ENCODE measurements at regions not wholly inside any gene's neighbourhood (a gene's known extent, or its start where the extent isn't known, plus 50 kb on each side); places are given as distances from the start of the nearest gene placed in this dataset.

DNA sequence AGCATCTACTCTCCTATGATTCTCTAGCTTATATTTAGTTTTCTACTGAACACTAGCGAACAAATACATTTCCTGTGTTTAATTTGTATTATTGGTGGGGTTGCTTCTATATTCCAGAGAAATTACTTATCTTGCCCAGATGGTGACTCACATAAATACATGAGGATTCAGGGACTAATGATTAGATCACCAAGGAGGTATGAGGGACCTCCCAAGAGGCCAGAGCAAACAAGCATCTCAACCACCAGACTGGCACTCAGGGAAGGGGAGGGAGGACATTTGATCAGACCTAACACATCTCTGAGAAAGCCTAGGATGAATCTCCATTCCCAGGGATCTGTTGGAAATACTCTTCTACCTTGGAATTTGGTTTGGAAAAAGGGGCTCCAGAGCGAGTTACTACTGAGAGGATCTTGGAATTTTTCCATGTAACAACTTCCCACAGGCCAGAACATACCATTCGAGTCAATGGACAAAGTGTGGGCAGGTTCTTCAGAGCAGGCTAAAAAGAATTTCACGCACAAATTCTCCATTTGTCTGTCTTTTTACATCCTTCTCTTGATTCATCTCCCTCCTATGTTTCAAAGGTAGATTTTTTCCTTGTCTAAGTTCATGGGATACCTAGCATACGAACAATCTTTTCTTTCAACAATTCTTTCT lies 262.6 kb upstream of the MYOCD start:
- no peak for TF ChIP-seq EP300 (IDR thresholded peaks at IDR 0.05)
- no peak for TF ChIP-seq POLR2A (IDR thresholded peaks at IDR 0.05)
- no peak for TF ChIP-seq CTCF (IDR thresholded peaks at IDR 0.05)
- TF ChIP-seq POLR2AphosphoS5 (IDR thresholded peaks at IDR 0.05) = no peak
